Suprapubic skin (tissue), 4 donors: ENCODE measurements at regions not wholly inside any gene's neighbourhood (a gene's known extent, or its start where the extent isn't known, plus 50 kb on each side); places are given as distances from the start of the nearest gene placed in this dataset.
"Not testable (repeated sequence)": the region's sequence is repeated elsewhere in the genome, so short reads cannot be mapped to it uniquely, and the experiment has no call there.

Experiments used
- DNase-seq, 2 donors: peaks; one replicate each; pipeline ENCODE4 v3.0.0-alpha.2; 2019; ENCODE audit warnings: low spot score in 2 of 2
- H3K27ac ChIP-seq: fragments of 200-600 bp; sonication (generic); one replicate; pipeline ENCODE4 v1.5.1; 2019
- H3K27me3 ChIP-seq: fragments of 200-600 bp; sonication (generic); one replicate; pipeline ENCODE4 v1.5.1; 2019
- H3K36me3 ChIP-seq: fragments of 200-600 bp; sonication (generic); one replicate; pipeline ENCODE4 v1.5.1; 2019
- H3K4me1 ChIP-seq: fragments of 200-600 bp; sonication (generic); one replicate; pipeline ENCODE4 v1.5.1; 2019
- H3K4me3 ChIP-seq: fragments of 200-600 bp; sonication (generic); one replicate; pipeline ENCODE4 v1.5.1; 2019; ENCODE audit warnings: mild to moderate bottlenecking
- H3K9me3 ChIP-seq: fragments of 200-600 bp; sonication (generic); one replicate; pipeline ENCODE4 v1.5.1; 2019
- CTCF ChIP-seq, 2 donors: fragments of 200-600 bp in 1 of 2; fragments of 450-650 bp in 1 of 2; sonication (generic) in 1 of 2; IDR thresholded peaks; one replicate each; pipeline ENCODE4 v1.5.1; 2016 to 2019; ENCODE audit warnings: antibody characterized with exemption in 2 of 2, mild to moderate bottlenecking in 1 of 2, moderate library complexity in 1 of 2
- EP300 ChIP-seq: sonication (generic); formaldehyde crosslinking; IDR thresholded peaks from one replicate; pipeline ENCODE4 v1.6.1; 2017; ENCODE audit warnings: antibody characterized with exemption
- POLR2A ChIP-seq, 2 donors: fragments of 450-650 bp; IDR thresholded peaks; one replicate each; pipeline ENCODE4 v1.6.1; 2017; ENCODE audit warnings: antibody characterized with exemption in 2 of 2, mild to moderate bottlenecking in 2 of 2, moderate library complexity in 2 of 2
- POLR2AphosphoS5 ChIP-seq, 3 donors: sonication (generic); formaldehyde crosslinking; IDR thresholded peaks; one replicate each; pipeline ENCODE4 v1.6.1; 2017; ENCODE audit warnings: antibody characterized with exemption in 3 of 3
- WGBS: methylation state at CpG from one replicate; pipeline ENCODE4 v1.1.5; 2018; 5-methylcytosine and 5-hydroxymethylcytosine counted together

DNA sequence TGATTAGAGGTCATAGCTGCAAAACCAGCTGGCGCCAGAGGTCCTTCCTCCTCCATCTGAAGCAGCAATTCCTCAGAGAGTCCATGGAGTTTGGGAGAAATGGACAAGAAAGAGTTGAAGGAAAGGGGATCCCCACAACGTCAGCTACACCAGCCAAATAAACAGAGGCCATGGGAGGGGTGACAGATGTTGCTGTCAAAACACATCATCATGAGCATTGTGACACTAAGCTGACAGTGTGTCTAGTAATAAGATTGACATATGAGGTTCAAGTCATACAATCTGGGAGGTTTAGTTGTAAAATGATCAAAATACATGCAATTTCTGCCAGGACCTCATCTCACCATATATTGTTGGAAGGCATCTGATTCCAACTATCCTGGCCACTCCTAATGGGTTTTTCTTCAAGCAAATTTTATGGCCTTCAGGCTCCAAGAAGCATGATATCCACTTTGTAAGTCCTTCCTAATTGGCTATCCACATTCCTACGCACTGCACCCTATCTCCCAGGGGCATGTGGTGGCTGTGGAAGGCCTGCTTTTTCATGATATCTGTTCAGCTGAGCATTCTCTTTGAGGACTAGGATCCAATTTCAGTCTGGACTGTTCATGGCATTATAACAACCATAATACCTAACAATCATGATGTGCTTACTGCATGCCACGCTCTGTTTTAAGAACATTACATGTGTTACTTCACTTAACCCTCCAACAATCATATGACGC lies 335.0 kb upstream of the ID2 start:
- Histone ChIP-seq H3K27me3 (no peaks in the 10 kb centered on the region), H3K4me1 (no peaks in the 10 kb centered on the region), H3K4me3 (no peak overlapping the region), H3K36me3 (no peaks in the 10 kb centered on the region), H3K27ac (no peak overlapping the region), H3K9me3 (no peaks in the 10 kb centered on the region)
- TF ChIP-seq EP300 (no peak), POLR2A (IDR thresholded peaks at IDR 0.05) (no peak), POLR2AphosphoS5 (IDR thresholded peaks at IDR 0.05) (no peak), CTCF (IDR thresholded peaks at IDR 0.05) (no peak)
- DNase-seq: no peak
- WGBS: 91% methylated on average over 5 of the region's 5 CpGs

DNA sequence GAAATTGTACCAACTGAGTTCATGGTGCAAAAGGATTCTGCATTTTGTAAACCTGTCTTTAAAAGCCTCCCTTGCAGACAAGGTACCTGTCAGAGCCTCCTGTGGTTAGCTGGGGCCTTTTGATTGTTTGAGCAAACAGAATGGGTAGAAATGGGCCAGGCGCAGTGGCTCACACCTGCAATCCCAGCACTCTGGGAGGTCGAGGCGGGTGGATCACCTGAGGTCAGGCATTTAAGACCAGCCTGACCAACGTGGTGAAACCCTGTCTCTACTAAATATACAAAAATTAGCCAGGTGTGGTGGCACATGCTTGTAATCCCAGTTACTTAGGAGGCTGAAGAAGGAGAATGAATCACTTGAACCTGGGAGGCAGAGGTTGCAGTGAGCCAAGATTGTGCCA lies 332.9 kb upstream of the ID2 start:
- H3K4me1 ChIP-seq, H3K27ac ChIP-seq, H3K27me3 ChIP-seq, DNase-seq, H3K4me3 ChIP-seq, H3K36me3 ChIP-seq, H3K9me3 ChIP-seq: not testable (repeated sequence)
- WGBS: 86% methylated on average over 4 of the region's 4 CpGs

GRCh38 chr2:8352296-8352695 lies 329.6 kb upstream of the ID2 start:
- Histone ChIP-seq H3K27me3 (no peaks in the 10 kb centered on the region), H3K9me3 (no peaks in the 10 kb centered on the region), H3K4me3 (no peak overlapping the region), H3K36me3 (no peaks in the 10 kb centered on the region), H3K27ac (no peak overlapping the region), H3K4me1 (no peaks in the 10 kb centered on the region)
- TF ChIP-seq EP300: no peak
- TF ChIP-seq POLR2AphosphoS5 (IDR thresholded peaks at IDR 0.05): no peak
- no peak for TF ChIP-seq POLR2A (IDR thresholded peaks at IDR 0.05)
- no peak for TF ChIP-seq CTCF (IDR thresholded peaks at IDR 0.05)
- whole genome bisulfite sequencing: 83% methylated on average over 4 of the region's 4 CpGs
- DNase-seq: no peak

DNA sequence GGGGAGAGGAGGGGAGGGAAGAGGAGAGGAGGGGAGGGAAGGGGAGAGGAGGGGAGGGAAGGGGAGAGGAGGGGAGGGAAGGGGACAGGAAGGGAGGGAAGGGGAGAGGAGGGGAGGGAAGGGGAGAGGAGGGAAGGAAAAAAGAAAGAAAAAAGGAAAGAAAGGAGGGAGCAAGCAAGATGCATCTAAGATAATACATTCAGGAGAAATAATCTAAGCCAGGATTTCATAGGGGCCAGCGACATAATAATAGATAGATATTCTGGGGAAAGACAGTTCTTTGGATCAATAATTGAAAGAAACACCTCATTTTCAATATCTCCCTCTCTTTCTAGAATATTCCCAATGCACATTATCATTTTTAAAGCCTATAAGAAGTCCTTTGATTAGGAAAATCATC lies 328.9 kb upstream of the ID2 start:
- 95% methylated on average over 1 of the region's 1 CpG for WGBS
- no peak overlapping the region for H3K4me3 ChIP-seq
- TF ChIP-seq POLR2AphosphoS5 (IDR thresholded peaks at IDR 0.05) (no peak), POLR2A (IDR thresholded peaks at IDR 0.05) (no peak), EP300 (no peak), CTCF (IDR thresholded peaks at IDR 0.05) (no peak)
- H3K9me3 ChIP-seq: no peaks in the 10 kb centered on the region
- DNase-seq: no peak
- H3K4me1 ChIP-seq: no peaks in the 10 kb centered on the region
- no peak overlapping the region for H3K27ac ChIP-seq
- no peaks in the 10 kb centered on the region for H3K27me3 ChIP-seq
- H3K36me3 ChIP-seq: no peaks in the 10 kb centered on the region

GRCh38 chr2:8355102-8355859 lies 326.6 kb upstream of the ID2 start:
- 69% methylated on average over 7 of the region's 7 CpGs for WGBS
- no peak for TF ChIP-seq POLR2A (IDR thresholded peaks at IDR 0.05)
- DNase-seq: no peak
- Histone ChIP-seq H3K4me1 (no peaks in the 10 kb centered on the region), H3K9me3 (no peaks in the 10 kb centered on the region), H3K4me3 (no peak overlapping the region), H3K36me3 (no peaks in the 10 kb centered on the region), H3K27ac (no peak overlapping the region), H3K27me3 (no peaks in the 10 kb centered on the region)

DNA sequence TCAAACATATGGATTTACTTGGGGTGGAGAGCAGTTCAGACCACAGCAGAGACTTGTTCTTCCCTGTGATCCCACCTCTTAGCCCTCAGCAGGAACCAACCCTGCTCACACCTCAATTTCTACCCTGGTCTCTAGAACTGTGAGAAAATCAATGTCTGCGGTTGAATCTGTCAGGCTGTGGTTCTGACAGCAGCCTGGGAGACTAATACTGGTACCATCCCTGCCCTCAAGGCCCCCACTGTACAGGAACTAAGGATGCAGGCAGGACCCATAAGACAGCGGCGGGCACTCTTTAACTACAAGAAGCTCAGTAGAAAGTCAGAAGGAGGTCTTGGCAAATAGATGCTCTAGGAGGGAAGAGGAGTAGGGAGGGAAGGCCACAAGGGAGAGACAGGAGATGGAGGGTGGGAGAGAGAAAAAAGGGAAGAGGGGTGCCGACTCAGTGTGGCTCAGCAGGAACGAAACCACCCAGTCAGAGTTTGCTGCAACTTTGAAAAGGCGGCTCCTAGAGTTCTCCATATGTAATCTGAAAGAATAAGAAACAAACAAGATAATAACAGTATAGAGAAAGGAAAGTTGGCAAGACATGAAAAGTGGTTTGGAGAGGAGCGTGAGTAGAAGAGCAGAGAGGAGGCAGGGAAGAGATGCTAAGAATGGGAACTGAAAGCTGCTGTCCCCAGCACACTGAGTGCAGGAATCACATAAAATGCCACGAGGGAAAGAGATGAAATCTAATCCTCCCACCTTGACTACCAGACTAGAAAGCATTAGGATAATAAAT lies 323.9 kb upstream of the ID2 start:
- H3K27me3 ChIP-seq: no peaks in the 10 kb centered on the region
- no peak overlapping the region for H3K4me3 ChIP-seq
- no peak for TF ChIP-seq POLR2AphosphoS5 (IDR thresholded peaks at IDR 0.05)
- TF ChIP-seq CTCF (IDR thresholded peaks at IDR 0.05): no peak
- no peak for TF ChIP-seq EP300
- no peak for TF ChIP-seq POLR2A (IDR thresholded peaks at IDR 0.05)
- WGBS: 80% methylated on average over 8 of the region's 8 CpGs
- H3K4me1 ChIP-seq: no peaks in the 10 kb centered on the region
- no peak for DNase-seq
- no peaks in the 10 kb centered on the region for H3K36me3 ChIP-seq
- no peaks in the 10 kb centered on the region for H3K9me3 ChIP-seq
- H3K27ac ChIP-seq: no peak overlapping the region
